ENCODE measurements at regions not wholly inside any gene's neighbourhood (a gene's known extent, or its start where the extent isn't known, plus 50 kb on each side); places are given as distances from the start of the nearest gene placed in this dataset.

DNA sequence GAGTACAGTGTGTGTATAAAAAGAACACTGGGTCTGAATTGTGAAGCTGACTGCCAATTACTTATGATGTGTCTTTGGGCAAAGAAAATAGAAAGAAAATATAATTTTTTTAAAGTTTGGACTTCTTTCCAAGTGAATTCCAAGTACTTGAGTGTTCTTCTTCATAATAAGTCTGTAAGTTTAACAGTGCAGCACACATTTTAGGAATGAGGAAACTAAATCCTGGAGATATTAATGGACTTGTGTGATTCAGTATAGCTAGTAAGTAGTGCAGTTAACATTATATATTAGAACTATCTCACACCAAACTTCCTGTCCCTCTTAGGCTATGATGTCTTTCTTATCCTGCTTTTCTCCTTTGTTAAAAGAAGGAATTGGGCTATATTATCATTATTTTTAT lies 1953.8 kb downstream of the MAT2B start:
- TF ChIP-seq CTCF (IDR thresholded peaks at IDR 0.05) (no peak), ZFX (IDR thresholded peaks at IDR 0.05; ENCODE audit: borderline replicate concordance) (no peak)
